HK-2 (cell line): ENCODE measurements at regions not wholly inside any gene's neighbourhood (a gene's known extent, or its start where the extent isn't known, plus 50 kb on each side); places are given as distances from the start of the nearest gene placed in this dataset.

Source experiments
- DNase-seq: peaks from one replicate; pipeline ENCODE4 v3.0.0-alpha.2; 2018; ENCODE audit not compliant: unreplicated experiment

GRCh38 chr14:101206556-101206955, 303.0 kb upstream of the RTL1 start:
- DNase-seq, result no peak

- no peak for DNase-seq
These were observed 303.5 kb upstream of the RTL1 start for GRCh38 chr14:101207041-101207440.

- no peak for DNase-seq
These were observed 304.4 kb upstream of the RTL1 start for GRCh38 chr14:101207897-101208296.

GRCh38 chr14:101209594-101209993, 306.1 kb upstream of the RTL1 start:
- DNase-seq, result no peak

- DNase-seq, result no peak
These were observed 311.7 kb upstream of the RTL1 start for GRCh38 chr14:101215266-101215665.

- no peak for DNase-seq
These were observed 312.4 kb upstream of the RTL1 start for GRCh38 chr14:101215927-101216326.

GRCh38 chr14:101216366-101217079, 313.0 kb upstream of the RTL1 start:
- no peak for DNase-seq

GRCh38 chr14:101217080-101217463, 313.6 kb upstream of the RTL1 start:
- DNase-seq, result no peak

- DNase-seq, result no peak
These were observed 314.3 kb upstream of the RTL1 start for GRCh38 chr14:101217616-101218371.

- no peak for DNase-seq
These were observed 316.6 kb upstream of the RTL1 start for GRCh38 chr14:101219896-101220703.

- no peak for DNase-seq
These were observed 317.5 kb upstream of the RTL1 start for GRCh38 chr14:101220921-101221510.

- DNase-seq, result no peak
These were observed 318.1 kb upstream of the RTL1 start for GRCh38 chr14:101221549-101222160.

GRCh38 chr14:101222362-101223070, 319.0 kb upstream of the RTL1 start:
- DNase-seq, result no peak

GRCh38 chr14:101223127-101223526, 319.6 kb upstream of the RTL1 start:
- DNase-seq, result no peak

- no peak for DNase-seq
These were observed 320.1 kb upstream of the RTL1 start for GRCh38 chr14:101223561-101224162.

- DNase-seq, result no peak
These were observed 321.0 kb upstream of the RTL1 start for GRCh38 chr14:101224356-101225156.

- no peak for DNase-seq
These were observed 321.9 kb upstream of the RTL1 start for GRCh38 chr14:101225157-101226152.

- DNase-seq, result no peak
These were observed 322.7 kb upstream of the RTL1 start for GRCh38 chr14:101226265-101226602.
